CD4-positive, alpha-beta T cell treated with Interleukin-21 for 1 hour (primary cell): ENCODE measurements at regions not wholly inside any gene's neighbourhood (a gene's known extent, or its start where the extent isn't known, plus 50 kb on each side); places are given as distances from the start of the nearest gene placed in this dataset.
A peak's percentile ranks its signal among the peaks of the same experiment; 100 is the strongest.
"Not testable (repeated sequence)": the region's sequence is repeated elsewhere in the genome, so short reads cannot be mapped to it uniquely, and the experiment has no call there.

Experiments used
- DNase-seq: peaks from one replicate; pipeline ENCODE4 v3.0.0-alpha.2; 2020

GRCh38 chr10:3969876-3970666 is 185.1 kb upstream of the KLF6 start:
- DNase-seq: no peak

GRCh38 chr10:3968727-3969126 is 183.7 kb upstream of the KLF6 start:
- no peak for DNase-seq

DNA sequence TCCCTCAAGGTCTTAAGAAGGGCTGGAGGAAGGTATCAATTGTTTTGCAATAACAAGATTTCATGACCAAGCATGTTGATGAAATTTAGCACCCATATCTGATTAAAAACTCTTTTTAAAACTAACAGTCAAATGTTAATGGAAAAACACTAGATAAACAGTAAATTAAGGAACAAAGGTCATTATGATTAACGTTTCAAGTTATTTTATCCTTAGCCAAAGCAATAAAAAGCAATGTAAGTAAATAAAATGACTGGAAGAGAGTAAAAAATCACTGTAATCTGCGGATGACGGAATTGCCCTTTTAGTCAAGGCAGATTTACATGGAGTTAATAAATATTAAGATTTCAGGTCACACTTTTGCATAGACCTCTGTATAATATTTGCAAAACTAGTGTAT is 179.5 kb upstream of the KLF6 start:
- DNase-seq: no peak

DNA sequence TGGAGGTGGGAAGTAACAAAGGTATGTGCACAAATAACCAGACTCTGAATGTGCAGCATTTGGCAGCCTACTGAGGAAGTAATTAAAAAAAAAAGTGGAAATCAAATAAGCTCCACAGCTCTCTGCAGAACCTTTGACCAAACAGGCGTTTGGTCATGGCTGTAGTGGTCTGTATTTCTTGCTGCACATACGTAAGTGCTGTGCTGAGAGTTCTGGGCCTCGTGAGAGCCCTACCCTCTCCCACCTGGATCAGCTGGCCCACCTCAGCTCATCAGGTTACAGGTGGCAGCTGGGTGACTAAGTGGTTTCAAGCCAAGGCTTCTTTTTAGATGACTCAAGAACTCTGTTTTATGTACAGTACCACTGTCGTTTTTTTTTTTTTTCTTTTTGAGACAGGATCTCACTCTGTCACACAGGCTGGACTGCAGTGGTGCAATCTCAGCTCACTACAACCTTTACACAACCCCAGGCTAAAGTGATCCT is 178.2 kb upstream of the KLF6 start:
- DNase-seq: no peak

DNA sequence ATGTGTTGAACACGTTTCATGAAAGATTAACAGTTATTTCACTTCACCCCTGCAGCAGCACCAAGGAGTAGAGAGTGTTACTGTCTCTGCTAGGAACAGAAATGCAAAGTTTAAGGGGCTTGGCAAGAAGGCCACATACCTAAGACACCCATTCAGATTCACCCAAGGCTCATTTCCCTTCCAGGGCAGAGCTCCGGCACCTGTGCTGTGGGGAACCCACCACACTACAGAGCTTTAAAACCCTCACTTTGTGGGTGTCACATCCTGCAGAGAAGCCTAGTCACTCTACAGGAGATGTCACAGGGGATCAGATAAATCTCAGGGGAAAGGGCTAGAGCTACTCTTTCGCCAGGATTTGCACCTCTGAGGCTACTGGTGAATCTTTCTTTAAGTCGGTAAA is 176.1 kb upstream of the KLF6 start:
- peak; percentile 72 for DNase-seq

- no peak for DNase-seq
Observed at GRCh38 chr10:3960496-3960895, 175.5 kb upstream of the KLF6 start.

GRCh38 chr10:3959370-3960325 is 174.6 kb upstream of the KLF6 start:
- no peak for DNase-seq

GRCh38 chr10:3958472-3958996 is 173.5 kb upstream of the KLF6 start:
- DNase-seq: no peak

DNA sequence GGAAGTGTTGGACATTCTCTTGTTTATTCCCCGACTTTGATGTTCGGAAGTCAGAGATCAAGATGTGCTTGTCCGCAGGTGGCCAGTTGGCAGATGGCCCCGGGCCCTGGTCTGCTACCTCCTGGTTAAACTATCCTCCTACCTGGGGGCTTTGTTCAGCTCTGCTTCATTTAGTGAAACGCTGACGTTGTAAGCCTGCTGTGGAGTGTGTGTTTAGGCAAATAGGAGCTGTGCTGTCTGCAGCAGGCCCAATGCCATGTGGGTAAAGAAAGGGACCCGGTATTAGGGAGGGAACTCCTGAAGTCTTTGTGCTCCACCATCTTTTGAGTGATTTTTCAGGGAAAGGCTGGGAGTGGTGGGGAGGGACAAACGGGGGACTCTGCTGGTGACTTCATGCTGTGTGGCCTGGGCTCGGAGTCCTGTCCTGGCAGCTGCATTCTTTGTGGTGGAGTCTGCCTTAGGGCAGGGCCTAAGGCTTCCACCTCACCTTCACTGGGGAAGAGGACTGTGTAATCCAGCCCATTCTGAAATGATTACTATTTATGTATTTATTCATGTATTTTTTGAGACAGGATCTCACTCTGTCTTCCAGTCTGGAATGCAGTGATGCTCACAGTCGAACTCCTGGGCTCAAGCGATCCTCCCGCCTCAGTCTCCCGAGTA is 171.1 kb upstream of the KLF6 start:
- DNase-seq: no peak

GRCh38 chr10:3955493-3955892 is 170.5 kb upstream of the KLF6 start:
- DNase-seq: no peak

- no peak for DNase-seq
Observed at GRCh38 chr10:3954615-3955014, 169.6 kb upstream of the KLF6 start.

DNA sequence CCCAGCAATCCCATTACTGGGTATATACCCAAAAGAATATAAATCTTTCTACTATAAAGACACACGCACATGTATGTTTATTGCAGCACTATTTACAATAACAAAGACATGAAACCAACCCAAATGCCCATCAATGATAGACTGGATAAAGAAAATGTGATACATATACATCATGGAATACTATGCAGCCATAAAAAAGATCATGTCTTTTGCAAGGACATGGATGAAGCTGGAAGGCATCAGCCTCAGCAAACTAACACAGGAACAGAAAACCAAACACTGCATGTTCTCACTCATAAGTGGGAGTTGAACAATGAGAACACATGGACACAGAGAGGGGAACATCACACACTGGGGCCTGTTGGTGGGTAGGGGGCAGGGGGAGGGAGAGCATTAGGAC is 169.0 kb upstream of the KLF6 start:
- DNase-seq: not testable (repeated sequence)

DNA sequence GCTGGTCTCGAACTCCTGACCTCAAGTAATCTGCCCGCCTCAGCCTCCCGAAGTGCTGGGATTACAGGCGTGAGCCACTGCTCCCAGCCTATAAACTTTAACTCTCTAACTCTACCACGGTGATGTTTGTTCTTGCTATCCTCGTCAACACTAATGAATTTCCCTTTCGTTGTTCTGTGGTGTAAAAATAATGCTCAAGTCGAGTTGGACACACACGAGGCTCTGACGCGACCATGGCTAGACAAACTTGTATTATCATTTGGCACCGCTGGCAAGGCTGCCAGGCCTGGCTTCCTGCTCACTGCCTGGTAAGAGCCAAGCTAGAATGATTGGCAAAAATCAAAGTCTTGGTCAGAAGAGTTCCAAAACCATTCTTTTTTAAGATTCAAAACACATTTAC is 167.0 kb upstream of the KLF6 start:
- no peak for DNase-seq

GRCh38 chr10:3950676-3951275 is 165.8 kb upstream of the KLF6 start:
- peak; percentile 69 for DNase-seq

- no peak for DNase-seq
Observed at GRCh38 chr10:3949711-3950110, 164.7 kb upstream of the KLF6 start.

GRCh38 chr10:3948843-3949242 is 163.8 kb upstream of the KLF6 start:
- DNase-seq: peak; percentile 91

DNA sequence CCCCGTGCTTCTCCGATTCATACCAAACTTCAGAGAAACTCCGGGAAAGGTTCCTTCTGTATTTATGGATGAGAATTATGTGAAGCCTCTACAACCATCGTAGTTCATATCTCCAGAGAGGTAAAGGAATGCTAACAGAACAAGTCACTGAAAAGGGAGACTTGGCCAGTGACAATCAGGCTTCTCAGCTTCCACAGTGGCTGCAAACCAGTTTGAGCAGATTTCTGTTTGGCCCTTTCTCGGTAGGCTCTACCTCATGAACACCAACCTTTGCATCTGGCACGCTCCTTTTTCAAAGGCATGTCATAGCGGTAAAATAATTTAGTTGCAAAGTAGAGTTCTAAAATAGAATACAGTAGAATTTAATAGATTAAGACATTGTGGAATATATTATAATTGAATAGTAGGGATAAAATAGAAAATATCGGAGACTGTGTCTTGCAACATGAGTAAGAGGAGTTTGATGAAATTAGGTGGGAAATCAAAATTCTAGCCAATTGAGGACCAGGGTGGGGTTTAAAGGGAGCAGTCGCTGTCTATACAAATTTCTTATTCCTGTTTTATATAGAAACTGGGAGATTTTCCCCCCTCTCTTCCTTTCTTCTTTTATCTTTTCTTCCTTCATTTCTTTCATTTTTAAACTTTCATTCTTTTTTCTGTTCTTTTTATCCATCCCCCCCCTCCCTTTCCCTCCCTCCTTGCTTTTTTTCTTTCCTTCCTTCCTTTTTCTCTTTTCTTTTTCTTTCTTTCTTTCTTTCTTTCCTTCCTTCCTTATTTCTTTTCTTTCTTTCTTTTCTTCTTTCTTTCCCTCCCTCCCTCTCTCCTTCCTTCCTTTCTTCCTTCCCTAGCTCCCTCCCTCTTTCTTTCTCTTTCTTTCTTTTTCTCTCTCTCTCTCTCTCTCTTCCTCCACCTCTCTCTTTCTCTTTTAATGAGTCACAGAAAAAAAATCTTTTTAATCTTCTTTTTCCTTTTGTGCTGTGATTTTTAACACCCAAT is 161.5 kb upstream of the KLF6 start:
- DNase-seq: no peak

- no peak for DNase-seq
Observed at GRCh38 chr10:3945026-3945425, 160.0 kb upstream of the KLF6 start.

DNA sequence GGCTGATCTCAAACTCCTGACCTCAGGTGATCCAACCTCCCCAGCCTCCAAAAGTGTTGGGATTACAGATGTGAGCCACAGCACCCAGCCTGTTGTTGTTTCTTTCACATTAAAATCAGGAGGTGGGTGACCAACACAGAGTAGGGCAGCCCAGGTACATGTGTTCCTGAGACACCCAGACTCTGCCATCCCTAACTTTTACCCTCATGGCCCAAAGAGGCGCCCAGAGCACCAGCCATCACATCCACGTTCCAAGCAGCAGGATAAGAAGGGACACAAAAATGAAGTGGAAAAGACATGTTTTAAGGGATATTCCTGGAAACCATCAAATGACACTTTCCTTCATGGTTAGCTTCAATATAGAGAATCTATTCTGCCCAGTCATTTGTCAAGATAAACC is 159.6 kb upstream of the KLF6 start:
- no peak for DNase-seq

- DNase-seq: no peak
Observed at GRCh38 chr10:3943695-3944257, 158.8 kb upstream of the KLF6 start.

DNA sequence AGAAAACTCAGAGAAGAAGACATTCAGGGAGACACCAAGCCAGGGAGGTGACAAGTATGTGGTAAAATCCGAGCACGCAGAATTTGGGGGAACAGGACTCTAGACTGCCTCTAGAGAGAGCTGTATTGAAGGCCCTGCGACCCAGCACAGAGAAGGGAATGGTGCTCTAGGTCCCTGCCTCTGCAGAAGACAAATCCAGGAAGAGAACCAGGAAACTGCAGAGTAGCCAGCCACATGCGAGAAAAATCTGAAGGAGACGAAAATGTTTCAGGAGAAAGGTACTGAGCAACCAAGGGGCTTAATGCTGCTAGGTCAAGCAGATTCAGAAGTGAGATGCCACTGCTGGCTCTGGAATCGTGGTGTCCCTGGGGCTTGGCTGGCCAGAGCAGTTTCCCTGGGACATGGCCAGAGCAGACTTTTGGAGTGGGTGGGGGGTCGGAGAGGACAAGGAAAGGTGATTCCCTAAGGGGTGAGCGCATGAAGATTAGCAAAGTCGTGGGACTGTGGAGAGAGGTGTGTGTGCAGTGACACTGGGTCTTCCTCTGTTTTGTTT is 158.0 kb upstream of the KLF6 start:
- DNase-seq: no peak
